ENCODE measurements at regions not wholly inside any gene's neighbourhood (a gene's known extent, or its start where the extent isn't known, plus 50 kb on each side); places are given as distances from the start of the nearest gene placed in this dataset.

GRCh38 chr11:22567759-22568158 lies 57.9 kb downstream of the FANCF start:
- no peak overlapping the region for H3K4me3 Mint-ChIP-seq (ENCODE audit: unreplicated experiment)
- no peak for TF ChIP-seq CTCF (IDR thresholded peaks at IDR 0.05; ENCODE audit: insufficient read depth in 1 of 2, low read depth in 1 of 2, low read length in 1 of 2, severe bottlenecking in 1 of 2, unreplicated experiment in 1 of 2)
- Histone ChIP-seq H3K4me3 (ENCODE audit: low read depth, low read length) (no peak overlapping the region), H3K27me3 (replicated peaks; ENCODE audit: control insufficient read depth, insufficient read depth, low read length) (no peaks in the 10 kb centered on the region), H3K9me3 (no peaks in the 10 kb centered on the region), H3K4me1 (no peaks in the 10 kb centered on the region), H3K36me3 (ENCODE audit: control insufficient read depth, insufficient read depth, low read length) (no peaks in the 10 kb centered on the region)
- H3K36me3 Mint-ChIP-seq (ENCODE audit: insufficient read depth, unreplicated experiment): no peaks in the 10 kb centered on the region
- H3K27me3 Mint-ChIP-seq (ENCODE audit: insufficient read depth, unreplicated experiment): peaks cover 6% of the 10 kb centered on the region
- H3K9me3 Mint-ChIP-seq (ENCODE audit: unreplicated experiment): no peaks in the 10 kb centered on the region
- H3K4me1 Mint-ChIP-seq (ENCODE audit: low read depth, unreplicated experiment): no peaks in the 10 kb centered on the region
- BruUV-seq (replicated peaks): no TSS peak
- no peak for DNase-seq
- POLR2A ChIA-PET: no interaction called here
- H3K27ac Mint-ChIP-seq (ENCODE audit: unreplicated experiment): no peak overlapping the region
- CTCF ChIA-PET: no interaction called here
- intact Hi-C loops (cut with micrococcal nuclease; ENCODE audit: unreplicated experiment): no loop called here

- Mint-ChIP-seq H3K27me3 (ENCODE audit: insufficient read depth, unreplicated experiment) (peaks cover 6% of the 10 kb centered on the region), H3K36me3 (ENCODE audit: insufficient read depth, unreplicated experiment) (no peaks in the 10 kb centered on the region), H3K27ac (ENCODE audit: unreplicated experiment) (no peak overlapping the region), H3K9me3 (ENCODE audit: unreplicated experiment) (no peaks in the 10 kb centered on the region), H3K4me1 (ENCODE audit: low read depth, unreplicated experiment) (no peaks in the 10 kb centered on the region), H3K4me3 (ENCODE audit: unreplicated experiment) (no peak overlapping the region)
- DNase-seq: no peak
- Histone ChIP-seq H3K27me3 (replicated peaks; ENCODE audit: control insufficient read depth, insufficient read depth, low read length) (no peaks in the 10 kb centered on the region), H3K36me3 (ENCODE audit: control insufficient read depth, insufficient read depth, low read length) (no peaks in the 10 kb centered on the region), H3K4me1 (no peaks in the 10 kb centered on the region), H3K9me3 (no peaks in the 10 kb centered on the region), H3K4me3 (ENCODE audit: low read depth, low read length) (no peak overlapping the region)
- intact Hi-C loops (cut with micrococcal nuclease; ENCODE audit: unreplicated experiment): no loop called here
- BruUV-seq (replicated peaks): no TSS peak
- POLR2A ChIA-PET: no interaction called here
- CTCF ChIA-PET: no interaction called here
- no peak for TF ChIP-seq CTCF (IDR thresholded peaks at IDR 0.05; ENCODE audit: insufficient read depth in 1 of 2, low read depth in 1 of 2, low read length in 1 of 2, severe bottlenecking in 1 of 2, unreplicated experiment in 1 of 2)
Measured at GRCh38 chr11:22566293-22566692, 59.3 kb downstream of the FANCF start.

GRCh38 chr11:22561283-22561682 lies 64.3 kb downstream of the FANCF start:
- BruUV-seq (replicated peaks): no TSS peak
- H3K36me3 ChIP-seq (ENCODE audit: control insufficient read depth, insufficient read depth, low read length): no peaks in the 10 kb centered on the region
- H3K4me1 ChIP-seq: no peaks in the 10 kb centered on the region
- Mint-ChIP-seq H3K9me3 (ENCODE audit: unreplicated experiment) (no peaks in the 10 kb centered on the region), H3K36me3 (ENCODE audit: insufficient read depth, unreplicated experiment) (no peaks in the 10 kb centered on the region), H3K27me3 (ENCODE audit: insufficient read depth, unreplicated experiment) (peaks cover 12% of the 10 kb centered on the region), H3K4me1 (ENCODE audit: low read depth, unreplicated experiment) (no peaks in the 10 kb centered on the region), H3K4me3 (ENCODE audit: unreplicated experiment) (no peak overlapping the region), H3K27ac (ENCODE audit: unreplicated experiment) (no peak overlapping the region)
- ChIA-PET CTCF (no interaction called here), POLR2A (no interaction called here)
- no peaks in the 10 kb centered on the region for H3K27me3 ChIP-seq (replicated peaks; ENCODE audit: control insufficient read depth, insufficient read depth, low read length)
- H3K4me3 ChIP-seq (ENCODE audit: low read depth, low read length): no peak overlapping the region
- DNase-seq: no peak
- intact Hi-C loops (cut with micrococcal nuclease; ENCODE audit: unreplicated experiment): no loop called here
- no peaks in the 10 kb centered on the region for H3K9me3 ChIP-seq
- TF ChIP-seq CTCF (IDR thresholded peaks at IDR 0.05; ENCODE audit: insufficient read depth in 1 of 2, low read depth in 1 of 2, low read length in 1 of 2, severe bottlenecking in 1 of 2, unreplicated experiment in 1 of 2): no peak

Measured in Caco-2 (cell line).